Islet precursor cell (in vitro differentiated cells): ENCODE measurements at regions not wholly inside any gene's neighbourhood (a gene's known extent, or its start where the extent isn't known, plus 50 kb on each side); places are given as distances from the start of the nearest gene placed in this dataset.

Experiments
- DNase-seq: peaks from one replicate; pipeline ENCODE4 v3.0.0-alpha.2; 2018

- no peak for DNase-seq
Measured at GRCh38 chr5:116654925-116655324, 80.3 kb upstream of the SEMA6A start.

GRCh38 chr5:116652903-116653302 lies 78.3 kb upstream of the SEMA6A start:
- peak; percentile 60 for DNase-seq

GRCh38 chr5:116652196-116652729 lies 77.6 kb upstream of the SEMA6A start:
- peak; percentile 98 for DNase-seq

- peak; percentile 69 for DNase-seq
Measured at GRCh38 chr5:116651653-116652052, 77.0 kb upstream of the SEMA6A start.

GRCh38 chr5:116650964-116651363 lies 76.3 kb upstream of the SEMA6A start:
- no peak for DNase-seq

- DNase-seq, result no peak
Measured at GRCh38 chr5:116650544-116650943, 75.9 kb upstream of the SEMA6A start.

GRCh38 chr5:116646611-116647289 lies 72.1 kb upstream of the SEMA6A start:
- DNase-seq, result no peak

- DNase-seq, result no peak
Measured at GRCh38 chr5:116645627-116646026, 71.0 kb upstream of the SEMA6A start.

- DNase-seq, result no peak
Measured at GRCh38 chr5:116640236-116640635, 65.6 kb upstream of the SEMA6A start.

GRCh38 chr5:116637149-116637740 lies 62.6 kb upstream of the SEMA6A start:
- no peak for DNase-seq

GRCh38 chr5:116632890-116633289 lies 58.3 kb upstream of the SEMA6A start:
- DNase-seq, result no peak

- no peak for DNase-seq
Measured at GRCh38 chr5:116631147-116631546, 56.5 kb upstream of the SEMA6A start.

- DNase-seq, result no peak
Measured at GRCh38 chr5:116629168-116629567, 54.5 kb upstream of the SEMA6A start.

GRCh38 chr5:116626945-116627679 lies 52.5 kb upstream of the SEMA6A start:
- DNase-seq, result no peak

- no peak for DNase-seq
Measured at GRCh38 chr5:116626272-116626723, 51.7 kb upstream of the SEMA6A start.
